ENCODE measurements at regions not wholly inside any gene's neighbourhood (a gene's known extent, or its start where the extent isn't known, plus 50 kb on each side); places are given as distances from the start of the nearest gene placed in this dataset.

DNA sequence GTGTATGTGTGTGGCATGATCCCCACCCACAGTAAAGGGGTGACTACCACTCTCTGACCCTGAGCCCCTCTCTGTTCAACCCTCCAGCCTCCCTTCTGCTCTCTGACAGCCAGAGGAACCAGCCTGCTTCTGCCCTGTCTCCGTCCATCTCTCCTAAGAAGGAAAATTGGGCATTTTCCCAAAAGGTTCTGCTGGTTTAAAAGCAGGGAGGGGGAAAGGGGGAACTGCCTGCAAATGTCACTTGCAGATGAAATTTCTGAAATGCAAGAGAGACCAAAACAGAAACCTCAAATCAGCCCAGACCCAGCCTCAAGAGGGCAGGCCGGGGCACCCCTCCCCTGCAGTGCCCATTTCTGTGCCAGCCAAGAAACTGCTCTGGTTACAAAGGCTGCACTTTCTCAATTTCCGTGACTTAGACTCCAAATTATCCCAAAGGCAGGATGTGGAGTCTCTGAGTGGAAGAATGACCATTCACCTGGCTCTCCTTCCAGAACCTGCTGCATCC, 197.9 kb downstream of the RBFOX3 start:
- Histone ChIP-seq H3K9ac (ENCODE audit: control insufficient read depth, extremely low read depth, insufficient read depth, low read length) (no peak overlapping the region), H3K27ac (ENCODE audit: control insufficient read depth, insufficient read depth, low read length) (no peak overlapping the region), H3K27me3 (ENCODE audit: control insufficient read depth, extremely low read depth, insufficient read depth, low read length) (peaks cover 36% of the 10 kb centered on the region), H2AFZ (ENCODE audit: control insufficient read depth, low read length) (no peak overlapping the region), H3K4me2 (ENCODE audit: control insufficient read depth, extremely low read depth, insufficient read depth, low read depth, low read length) (no peak overlapping the region), H3K9me1 (ENCODE audit: control insufficient read depth, extremely low read depth, insufficient read depth, low read length) (no peaks in the 10 kb centered on the region), H3K9me3 (ENCODE audit: control insufficient read depth, low read depth, low read length) (no peaks in the 10 kb centered on the region), H3K4me1 (ENCODE audit: control insufficient read depth, extremely low read depth, insufficient read depth, low read length) (no peaks in the 10 kb centered on the region), H3K79me2 (ENCODE audit: control insufficient read depth, insufficient read depth, low read length) (no peaks in the 10 kb centered on the region), H3K4me3 (ENCODE audit: control insufficient read depth in 2 of 3, extremely low read depth in 1 of 3, insufficient read depth in 2 of 3, low read depth in 1 of 3, low read length in 3 of 3) (no peak overlapping the region), H4K20me1 (ENCODE audit: control insufficient read depth, extremely low read depth, insufficient read depth, low read length) (peaks cover 3% of the 10 kb centered on the region), H3K36me3 (ENCODE audit: control insufficient read depth in 2 of 2, extremely low read depth in 1 of 2, insufficient read depth in 2 of 2, low read length in 2 of 2) (no peaks in the 10 kb centered on the region)
- dilution Hi-C loops (cut with MboI; ENCODE audit: extremely low pct_ligation_motif_present, low sequenced_read_pairs), result no loop called here
- no peak for DNase-seq (ENCODE audit: low read depth, low spot score)
- no peak for TF ChIP-seq EZH2 (IDR thresholded peaks at IDR 0.05; ENCODE audit: low read length)
- TF ChIP-seq, protein P1, sequence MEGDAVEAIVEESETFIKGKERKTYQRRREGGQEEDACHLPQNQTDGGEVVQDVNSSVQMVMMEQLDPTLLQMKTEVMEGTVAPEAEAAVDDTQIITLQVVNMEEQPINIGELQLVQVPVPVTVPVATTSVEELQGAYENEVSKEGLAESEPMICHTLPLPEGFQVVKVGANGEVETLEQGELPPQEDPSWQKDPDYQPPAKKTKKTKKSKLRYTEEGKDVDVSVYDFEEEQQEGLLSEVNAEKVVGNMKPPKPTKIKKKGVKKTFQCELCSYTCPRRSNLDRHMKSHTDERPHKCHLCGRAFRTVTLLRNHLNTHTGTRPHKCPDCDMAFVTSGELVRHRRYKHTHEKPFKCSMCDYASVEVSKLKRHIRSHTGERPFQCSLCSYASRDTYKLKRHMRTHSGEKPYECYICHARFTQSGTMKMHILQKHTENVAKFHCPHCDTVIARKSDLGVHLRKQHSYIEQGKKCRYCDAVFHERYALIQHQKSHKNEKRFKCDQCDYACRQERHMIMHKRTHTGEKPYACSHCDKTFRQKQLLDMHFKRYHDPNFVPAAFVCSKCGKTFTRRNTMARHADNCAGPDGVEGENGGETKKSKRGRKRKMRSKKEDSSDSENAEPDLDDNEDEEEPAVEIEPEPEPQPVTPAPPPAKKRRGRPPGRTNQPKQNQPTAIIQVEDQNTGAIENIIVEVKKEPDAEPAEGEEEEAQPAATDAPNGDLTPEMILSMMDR (optimal IDR thresholded peaks at IDR 0.05 in 1 of 3, IDR thresholded peaks at IDR 0.05 in 1 of 3, conservative IDR thresholded peaks at IDR 0.05 in 1 of 3; ENCODE audit: extremely low read depth in 1 of 3, insufficient read depth in 2 of 3, low read length in 3 of 3), result no peak
- FAIRE-seq, result no peak

DNA sequence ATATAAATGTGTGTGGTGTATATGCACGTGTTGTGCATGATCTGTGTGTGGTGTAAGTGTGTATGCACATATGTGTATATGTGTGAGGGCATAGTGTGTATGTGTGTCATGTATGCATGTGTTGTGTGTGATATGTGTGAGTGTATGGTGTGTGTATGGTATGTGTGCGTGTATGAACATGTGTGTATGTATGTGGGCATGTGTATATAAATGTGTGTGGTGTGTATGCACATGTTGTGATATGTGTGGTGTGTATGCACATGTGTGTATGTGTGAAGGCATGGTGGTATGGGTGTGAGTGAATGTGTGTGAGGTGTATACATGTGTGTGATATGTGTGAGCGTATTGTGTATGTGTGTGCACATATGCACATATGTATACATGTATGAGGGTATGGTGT, 198.7 kb downstream of the RBFOX3 start:
- Histone ChIP-seq H3K4me1 (ENCODE audit: control insufficient read depth, extremely low read depth, insufficient read depth, low read length) (no peaks in the 10 kb centered on the region), H3K27ac (ENCODE audit: control insufficient read depth, insufficient read depth, low read length) (no peak overlapping the region), H3K79me2 (ENCODE audit: control insufficient read depth, insufficient read depth, low read length) (no peaks in the 10 kb centered on the region), H3K4me3 (ENCODE audit: control insufficient read depth in 2 of 3, extremely low read depth in 1 of 3, insufficient read depth in 2 of 3, low read depth in 1 of 3, low read length in 3 of 3) (no peak overlapping the region), H3K27me3 (ENCODE audit: control insufficient read depth, extremely low read depth, insufficient read depth, low read length) (peaks cover 39% of the 10 kb centered on the region), H3K36me3 (ENCODE audit: control insufficient read depth in 2 of 2, extremely low read depth in 1 of 2, insufficient read depth in 2 of 2, low read length in 2 of 2) (no peaks in the 10 kb centered on the region), H3K9me3 (ENCODE audit: control insufficient read depth, low read depth, low read length) (no peaks in the 10 kb centered on the region), H3K9me1 (ENCODE audit: control insufficient read depth, extremely low read depth, insufficient read depth, low read length) (no peaks in the 10 kb centered on the region), H3K4me2 (ENCODE audit: control insufficient read depth, extremely low read depth, insufficient read depth, low read depth, low read length) (no peak overlapping the region), H4K20me1 (ENCODE audit: control insufficient read depth, extremely low read depth, insufficient read depth, low read length) (peaks cover 3% of the 10 kb centered on the region), H3K9ac (ENCODE audit: control insufficient read depth, extremely low read depth, insufficient read depth, low read length) (no peak overlapping the region), H2AFZ (ENCODE audit: control insufficient read depth, low read length) (no peak overlapping the region)
- DNase-seq (ENCODE audit: low read depth, low spot score), result no peak
- dilution Hi-C loops (cut with MboI; ENCODE audit: extremely low pct_ligation_motif_present, low sequenced_read_pairs), result no loop called here
- no peak for FAIRE-seq
- TF ChIP-seq, protein P1 (optimal IDR thresholded peaks at IDR 0.05 in 1 of 3, IDR thresholded peaks at IDR 0.05 in 1 of 3, conservative IDR thresholded peaks at IDR 0.05 in 1 of 3; ENCODE audit: extremely low read depth in 1 of 3, insufficient read depth in 2 of 3, low read length in 3 of 3), result no peak
- TF ChIP-seq EZH2 (IDR thresholded peaks at IDR 0.05; ENCODE audit: low read length), result no peak

Data from keratinocyte (primary cell).